ENCODE measurements at regions not wholly inside any gene's neighbourhood (a gene's known extent, or its start where the extent isn't known, plus 50 kb on each side); places are given as distances from the start of the nearest gene placed in this dataset.

DNA sequence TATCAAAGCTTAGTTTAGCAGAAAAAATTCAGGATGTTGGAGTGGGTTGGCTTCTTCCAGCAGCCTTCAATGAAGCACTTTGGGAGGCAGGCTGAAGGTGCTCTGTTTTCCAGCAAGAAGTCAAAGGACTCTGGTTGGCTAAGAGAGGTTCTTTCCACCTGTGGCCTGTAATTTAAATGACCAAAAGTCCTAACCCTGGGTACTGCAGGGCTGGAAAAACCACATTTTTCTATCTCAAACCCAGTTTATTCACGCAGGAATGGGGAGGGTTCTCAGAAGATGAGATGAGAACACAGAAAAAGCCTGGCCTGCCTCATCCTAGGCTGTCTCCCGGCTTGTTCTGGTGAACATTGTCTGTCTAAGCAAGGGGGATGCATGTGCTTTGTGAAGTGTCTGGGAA is 68.6 kb upstream of the ZFHX3 start:
- H3K4me1 ChIP-seq (ENCODE audit: insufficient read depth, low read length), result peaks cover 9% of the 10 kb centered on the region
- BruUV-seq (replicated peaks), result no TSS peak
- no peak overlapping the region for H2AFZ ChIP-seq (ENCODE audit: low read length)
- POLR2A ChIA-PET, result no interaction called here
- no peak overlapping the region for H3K4me2 ChIP-seq (ENCODE audit: low read depth, low read length)
- H3K9ac ChIP-seq (ENCODE audit: insufficient read depth, low read depth, low read length), result no peak overlapping the region
- no peaks in the 10 kb centered on the region for H3K79me2 ChIP-seq (ENCODE audit: insufficient read depth, low read length)
- intact Hi-C loops (cut with micrococcal nuclease; ENCODE audit: unreplicated experiment) (no loop called here), in situ Hi-C loops (cut with HindIII; ENCODE audit: extremely low pct_ligation_motif_present, low pct_unique_long_range_greater_than_20kb) (no loop called here)
- no peak overlapping the region for H3K27ac ChIP-seq (ENCODE audit: extremely low read length, insufficient read depth, low read length)
- no peaks in the 10 kb centered on the region for H3K9me3 ChIP-seq (ENCODE audit: low read length)
- DNase-seq (ENCODE audit: low spot score), result no peak
- FAIRE-seq, result no peak
- no peaks in the 10 kb centered on the region for H3K36me3 ChIP-seq (replicated peaks in 1 of 2; ENCODE audit: control insufficient read depth in 1 of 2, insufficient read depth in 2 of 2, low read length in 2 of 2)
- CTCF ChIA-PET (ENCODE audit: low intra/inter-chr PET ratio, low total read pairs), result no interaction called here
- H3K4me3 ChIP-seq (replicated peaks in 1 of 3; ENCODE audit: insufficient read depth in 1 of 3, low read depth in 2 of 3, low read length in 3 of 3), result no peak overlapping the region
- H3K27me3 ChIP-seq (ENCODE audit: control insufficient read depth in 1 of 2, insufficient read depth in 2 of 2, low read length in 2 of 2), result peaks cover 0 to 6% of the 10 kb centered on the region in 2 experiments; a peak in 1 of 5 replicates
- 43% methylated on average over 2 of the region's 2 CpGs for WGBS (ENCODE audit: low lambda C conversion rate)
- ATAC-seq, result no peak
- no peaks in the 10 kb centered on the region for H4K20me1 ChIP-seq (ENCODE audit: insufficient read depth, low read length)
- TF ChIP-seq RFX3 (CRISPR knock-in tag; IDR thresholded peaks at IDR 0.05) (no peak), NR0B2 (CRISPR knock-in tag; IDR thresholded peaks at IDR 0.05) (no peak), ZSCAN31 (CRISPR knock-in tag; IDR thresholded peaks at IDR 0.05; ENCODE audit: low read depth) (no peak), UBTF (CRISPR knock-in tag; IDR thresholded peaks at IDR 0.05) (no peak), ZNF264 (CRISPR knock-in tag; IDR thresholded peaks at IDR 0.05) (no peak), ZKSCAN1 (IDR thresholded peaks at IDR 0.05; ENCODE audit: low read length) (no peak), GTF2F1 (IDR thresholded peaks at IDR 0.05; ENCODE audit: low read length) (no peak), ZNF225 (CRISPR knock-in tag; IDR thresholded peaks at IDR 0.05) (no peak), MED1 (CRISPR knock-in tag; IDR thresholded peaks at IDR 0.05) (no peak), MTA3 (CRISPR knock-in tag; IDR thresholded peaks at IDR 0.05) (no peak), ZNF776 (CRISPR knock-in tag; IDR thresholded peaks at IDR 0.05) (no peak), ZNF678 (CRISPR knock-in tag; IDR thresholded peaks at IDR 0.05) (no peak), ZBTB42 (CRISPR knock-in tag; IDR thresholded peaks at IDR 0.05) (no peak), MBD4 (IDR thresholded peaks at IDR 0.05; ENCODE audit: borderline replicate concordance, low read length) (no peak), ZNF432 (CRISPR knock-in tag; IDR thresholded peaks at IDR 0.05; ENCODE audit: borderline replicate concordance) (no peak), ZNF331 (CRISPR knock-in tag; IDR thresholded peaks at IDR 0.05) (no peak), SRSF4 (IDR thresholded peaks at IDR 0.05; ENCODE audit: low read depth, low read length, poor library complexity, severe bottlenecking) (no peak)
- TF ChIP-seq, protein P1, sequence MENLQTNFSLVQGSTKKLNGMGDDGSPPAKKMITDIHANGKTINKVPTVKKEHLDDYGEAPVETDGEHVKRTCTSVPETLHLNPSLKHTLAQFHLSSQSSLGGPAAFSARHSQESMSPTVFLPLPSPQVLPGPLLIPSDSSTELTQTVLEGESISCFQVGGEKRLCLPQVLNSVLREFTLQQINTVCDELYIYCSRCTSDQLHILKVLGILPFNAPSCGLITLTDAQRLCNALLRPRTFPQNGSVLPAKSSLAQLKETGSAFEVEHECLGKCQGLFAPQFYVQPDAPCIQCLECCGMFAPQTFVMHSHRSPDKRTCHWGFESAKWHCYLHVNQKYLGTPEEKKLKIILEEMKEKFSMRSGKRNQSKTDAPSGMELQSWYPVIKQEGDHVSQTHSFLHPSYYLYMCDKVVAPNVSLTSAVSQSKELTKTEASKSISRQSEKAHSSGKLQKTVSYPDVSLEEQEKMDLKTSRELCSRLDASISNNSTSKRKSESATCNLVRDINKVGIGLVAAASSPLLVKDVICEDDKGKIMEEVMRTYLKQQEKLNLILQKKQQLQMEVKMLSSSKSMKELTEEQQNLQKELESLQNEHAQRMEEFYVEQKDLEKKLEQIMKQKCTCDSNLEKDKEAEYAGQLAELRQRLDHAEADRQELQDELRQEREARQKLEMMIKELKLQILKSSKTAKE (CRISPR knock-in tag; IDR thresholded peaks at IDR 0.05; ENCODE audit: borderline replicate concordance), result no peak
- TF ChIP-seq, protein P2, sequence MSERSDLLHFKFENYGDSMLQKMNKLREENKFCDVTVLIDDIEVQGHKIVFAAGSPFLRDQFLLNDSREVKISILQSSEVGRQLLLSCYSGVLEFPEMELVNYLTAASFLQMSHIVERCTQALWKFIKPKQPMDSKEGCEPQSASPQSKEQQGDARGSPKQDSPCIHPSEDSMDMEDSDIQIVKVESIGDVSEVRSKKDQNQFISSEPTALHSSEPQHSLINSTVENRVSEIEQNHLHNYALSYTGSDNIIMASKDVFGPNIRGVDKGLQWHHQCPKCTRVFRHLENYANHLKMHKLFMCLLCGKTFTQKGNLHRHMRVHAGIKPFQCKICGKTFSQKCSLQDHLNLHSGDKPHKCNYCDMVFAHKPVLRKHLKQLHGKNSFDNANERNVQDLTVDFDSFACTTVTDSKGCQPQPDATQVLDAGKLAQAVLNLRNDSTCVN (CRISPR knock-in tag; IDR thresholded peaks at IDR 0.05; ENCODE audit: borderline replicate concordance), result no peak
- TF ChIP-seq, protein P3, sequence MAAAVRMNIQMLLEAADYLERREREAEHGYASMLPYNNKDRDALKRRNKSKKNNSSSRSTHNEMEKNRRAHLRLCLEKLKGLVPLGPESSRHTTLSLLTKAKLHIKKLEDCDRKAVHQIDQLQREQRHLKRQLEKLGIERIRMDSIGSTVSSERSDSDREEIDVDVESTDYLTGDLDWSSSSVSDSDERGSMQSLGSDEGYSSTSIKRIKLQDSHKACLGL (CRISPR knock-in tag; IDR thresholded peaks at IDR 0.05), result no peak

All from HepG2 (cell line).